ENCODE measurements at regions not wholly inside any gene's neighbourhood (a gene's known extent, or its start where the extent isn't known, plus 50 kb on each side); places are given as distances from the start of the nearest gene placed in this dataset.

DNA sequence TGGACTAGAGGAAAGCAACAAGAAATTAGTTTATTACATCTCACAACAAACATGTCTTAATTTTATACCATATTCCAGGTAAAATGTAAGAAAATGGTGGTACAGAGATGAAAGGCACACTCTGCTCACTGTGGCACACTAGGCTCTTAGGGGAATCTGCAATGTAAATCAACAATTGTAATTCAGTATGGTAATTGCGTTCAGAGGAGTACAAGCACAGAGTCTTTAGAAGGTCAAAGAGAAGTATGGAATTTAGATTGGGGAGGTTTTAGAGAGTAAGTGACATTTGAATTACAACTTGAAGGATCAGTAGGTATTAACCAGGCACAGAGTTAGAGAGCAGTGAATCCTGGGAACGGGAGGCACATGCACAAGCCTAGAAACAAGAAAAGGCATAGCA is 694.0 kb upstream of the USP15 start:
- ChIA-PET POLR2A (no interaction called here), CTCF (no interaction called here)
- Histone ChIP-seq H3K36me3 (ENCODE audit: control insufficient read depth in 2 of 2, insufficient read depth in 1 of 2, low read length in 2 of 2) (no peaks in the 10 kb centered on the region), H3K4me1 (ENCODE audit: control insufficient read depth, insufficient read depth, low read length) (no peaks in the 10 kb centered on the region), H3K27ac (ENCODE audit: extremely low read depth, low read depth, low read length) (no peak overlapping the region), H3K4me3 (ENCODE audit: low read depth, low read length) (no peak overlapping the region), H3K9me3 (ENCODE audit: control insufficient read depth, insufficient read depth, low read depth, low read length) (no peaks in the 10 kb centered on the region)
- TF ChIP-seq ZNF48 (tag by site-specific recombination; IDR thresholded peaks at IDR 0.05) (no peak), ZNF776 (tag by site-specific recombination; IDR thresholded peaks at IDR 0.05; ENCODE audit: borderline replicate concordance) (no peak), ZNF423 (tag by site-specific recombination; IDR thresholded peaks at IDR 0.05) (no peak)

DNA sequence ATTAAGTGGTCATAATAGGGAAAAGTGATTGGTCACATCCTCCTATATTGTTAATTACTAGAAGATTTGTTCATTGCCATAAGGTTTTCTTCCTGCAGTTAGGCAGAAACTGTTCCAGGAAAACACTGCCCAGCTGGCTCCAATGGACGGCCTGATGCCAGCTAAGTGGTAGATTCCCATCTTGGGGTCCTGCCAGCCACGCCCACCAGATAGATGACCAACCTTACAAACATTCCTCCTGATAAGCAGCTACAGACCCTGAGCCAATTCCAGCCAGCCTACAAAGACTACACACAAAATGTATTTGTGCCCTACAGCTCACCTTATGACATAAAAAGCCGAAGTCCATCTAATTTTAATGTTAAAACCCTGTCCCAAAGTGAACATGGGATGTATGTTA is 685.9 kb upstream of the USP15 start:
- TF ChIP-seq ZNF404 (tag by site-specific recombination; IDR thresholded peaks at IDR 0.05) (no peak), ZNF707 (tag by site-specific recombination; IDR thresholded peaks at IDR 0.05) (no peak), ZNF677 (tag by site-specific recombination; IDR thresholded peaks at IDR 0.05) (no peak), ZNF184 (tag by site-specific recombination; IDR thresholded peaks at IDR 0.05) (no peak), ZNF529 (tag by site-specific recombination; IDR thresholded peaks at IDR 0.05; ENCODE audit: insufficient replicate concordance) (no peak), WT1 (tag by site-specific recombination; IDR thresholded peaks at IDR 0.05) (no peak), ZNF544 (tag by site-specific recombination; IDR thresholded peaks at IDR 0.05) (no peak), ZNF239 (tag by site-specific recombination; IDR thresholded peaks at IDR 0.05) (no peak), SALL2 (tag by site-specific recombination; IDR thresholded peaks at IDR 0.05; ENCODE audit: borderline replicate concordance) (no peak), IKZF3 (tag by site-specific recombination; IDR thresholded peaks at IDR 0.05) (no peak), ZNF501 (tag by site-specific recombination; IDR thresholded peaks at IDR 0.05) (no peak), GFI1B (tag by site-specific recombination; IDR thresholded peaks at IDR 0.05) (no peak), ZNF571 (tag by site-specific recombination; IDR thresholded peaks at IDR 0.05) (no peak), SETDB1 (IDR thresholded peaks at IDR 0.05; ENCODE audit: insufficient read length, low read length) (no peak), ZBTB7A (tag by site-specific recombination; IDR thresholded peaks at IDR 0.05; ENCODE audit: low read depth) (no peak)
- TF ChIP-seq, protein P1, sequence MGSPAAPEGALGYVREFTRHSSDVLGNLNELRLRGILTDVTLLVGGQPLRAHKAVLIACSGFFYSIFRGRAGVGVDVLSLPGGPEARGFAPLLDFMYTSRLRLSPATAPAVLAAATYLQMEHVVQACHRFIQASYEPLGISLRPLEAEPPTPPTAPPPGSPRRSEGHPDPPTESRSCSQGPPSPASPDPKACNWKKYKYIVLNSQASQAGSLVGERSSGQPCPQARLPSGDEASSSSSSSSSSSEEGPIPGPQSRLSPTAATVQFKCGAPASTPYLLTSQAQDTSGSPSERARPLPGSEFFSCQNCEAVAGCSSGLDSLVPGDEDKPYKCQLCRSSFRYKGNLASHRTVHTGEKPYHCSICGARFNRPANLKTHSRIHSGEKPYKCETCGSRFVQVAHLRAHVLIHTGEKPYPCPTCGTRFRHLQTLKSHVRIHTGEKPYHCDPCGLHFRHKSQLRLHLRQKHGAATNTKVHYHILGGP (tag by site-specific recombination; IDR thresholded peaks at IDR 0.05) = no peak
- TF ChIP-seq, protein P2, sequence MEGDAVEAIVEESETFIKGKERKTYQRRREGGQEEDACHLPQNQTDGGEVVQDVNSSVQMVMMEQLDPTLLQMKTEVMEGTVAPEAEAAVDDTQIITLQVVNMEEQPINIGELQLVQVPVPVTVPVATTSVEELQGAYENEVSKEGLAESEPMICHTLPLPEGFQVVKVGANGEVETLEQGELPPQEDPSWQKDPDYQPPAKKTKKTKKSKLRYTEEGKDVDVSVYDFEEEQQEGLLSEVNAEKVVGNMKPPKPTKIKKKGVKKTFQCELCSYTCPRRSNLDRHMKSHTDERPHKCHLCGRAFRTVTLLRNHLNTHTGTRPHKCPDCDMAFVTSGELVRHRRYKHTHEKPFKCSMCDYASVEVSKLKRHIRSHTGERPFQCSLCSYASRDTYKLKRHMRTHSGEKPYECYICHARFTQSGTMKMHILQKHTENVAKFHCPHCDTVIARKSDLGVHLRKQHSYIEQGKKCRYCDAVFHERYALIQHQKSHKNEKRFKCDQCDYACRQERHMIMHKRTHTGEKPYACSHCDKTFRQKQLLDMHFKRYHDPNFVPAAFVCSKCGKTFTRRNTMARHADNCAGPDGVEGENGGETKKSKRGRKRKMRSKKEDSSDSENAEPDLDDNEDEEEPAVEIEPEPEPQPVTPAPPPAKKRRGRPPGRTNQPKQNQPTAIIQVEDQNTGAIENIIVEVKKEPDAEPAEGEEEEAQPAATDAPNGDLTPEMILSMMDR (tag by site-specific recombination; IDR thresholded peaks at IDR 0.05) = no peak
- Histone ChIP-seq H3K9me3 (ENCODE audit: control insufficient read depth, insufficient read depth, low read depth, low read length) (no peaks in the 10 kb centered on the region), H3K4me3 (ENCODE audit: low read depth, low read length) (no peak overlapping the region), H3K36me3 (ENCODE audit: control insufficient read depth in 2 of 2, insufficient read depth in 1 of 2, low read length in 2 of 2) (no peaks in the 10 kb centered on the region), H3K27ac (ENCODE audit: extremely low read depth, low read depth, low read length) (no peak overlapping the region), H3K4me1 (ENCODE audit: control insufficient read depth, insufficient read depth, low read length) (no peaks in the 10 kb centered on the region)
- CTCF ChIA-PET = no interaction called here
- POLR2A ChIA-PET = no interaction called here

DNA sequence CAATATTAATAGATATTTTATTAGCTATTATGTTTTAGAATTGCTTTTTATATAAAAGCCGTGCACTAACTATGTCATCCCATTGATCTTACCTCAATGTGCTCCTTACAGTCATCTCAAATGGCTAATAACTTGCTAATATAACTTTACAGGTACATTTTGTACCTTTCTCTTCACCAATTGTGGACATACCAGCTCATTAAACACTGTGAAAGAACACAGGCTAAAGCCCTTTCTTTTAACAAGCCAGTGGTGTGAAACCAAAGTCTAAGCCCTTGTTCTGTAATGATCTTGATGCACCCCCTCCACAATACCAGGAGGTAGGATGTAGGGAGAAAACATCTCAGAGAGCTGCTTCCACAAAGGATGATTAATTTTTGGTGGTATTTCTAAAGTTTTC is 675.3 kb upstream of the USP15 start:
- ChIA-PET POLR2A (no interaction called here), CTCF (no interaction called here)
- no peaks in the 10 kb centered on the region for H3K4me1 ChIP-seq (ENCODE audit: control insufficient read depth, insufficient read depth, low read length)
- no peaks in the 10 kb centered on the region for H3K9me3 ChIP-seq (ENCODE audit: control insufficient read depth, insufficient read depth, low read depth, low read length)
- H3K27ac ChIP-seq (ENCODE audit: extremely low read depth, low read depth, low read length) = no peak overlapping the region
- no peak overlapping the region for H3K4me3 ChIP-seq (ENCODE audit: low read depth, low read length)
- H3K36me3 ChIP-seq (ENCODE audit: control insufficient read depth in 2 of 2, insufficient read depth in 1 of 2, low read length in 2 of 2) = no peaks in the 10 kb centered on the region
- TF ChIP-seq EGR2 (tag by site-specific recombination; IDR thresholded peaks at IDR 0.05; ENCODE audit: low read depth) (no peak), SCRT1 (tag by site-specific recombination; IDR thresholded peaks at IDR 0.05; ENCODE audit: borderline replicate concordance) (no peak), ZNF223 (tag by site-specific recombination; IDR thresholded peaks at IDR 0.05) (no peak), ZNF48 (tag by site-specific recombination; IDR thresholded peaks at IDR 0.05) (no peak), KLF1 (tag by site-specific recombination; IDR thresholded peaks at IDR 0.05) (no peak), ZNF558 (tag by site-specific recombination; IDR thresholded peaks at IDR 0.05) (no peak), ZBTB20 (tag by site-specific recombination; IDR thresholded peaks at IDR 0.05) (no peak), ZNF571 (tag by site-specific recombination; IDR thresholded peaks at IDR 0.05) (no peak), ZNF623 (tag by site-specific recombination; IDR thresholded peaks at IDR 0.05) (no peak), SP2 (tag by site-specific recombination; IDR thresholded peaks at IDR 0.05) (no peak), ZNF2 (tag by site-specific recombination; IDR thresholded peaks at IDR 0.05) (no peak), ZNF133 (tag by site-specific recombination; IDR thresholded peaks at IDR 0.05) (no peak), YY2 (tag by site-specific recombination; IDR thresholded peaks at IDR 0.05) (no peak), ZNF391 (tag by site-specific recombination; IDR thresholded peaks at IDR 0.05; ENCODE audit: borderline replicate concordance, low read depth) (no peak)
- TF ChIP-seq, protein P1 (tag by site-specific recombination; IDR thresholded peaks at IDR 0.05) = no peak

All from HEK293 (cell line).